SHP77 treated with DMSO at 0.1 percent for 48 hours (cell line): ENCODE measurements at regions not wholly inside any gene's neighbourhood (a gene's known extent, or its start where the extent isn't known, plus 50 kb on each side); places are given as distances from the start of the nearest gene placed in this dataset.

Experiments
- DNase-seq: peaks from one replicate; lab custom pipeline; 2025; lab: John Stamatoyannopoulos, UW

DNA sequence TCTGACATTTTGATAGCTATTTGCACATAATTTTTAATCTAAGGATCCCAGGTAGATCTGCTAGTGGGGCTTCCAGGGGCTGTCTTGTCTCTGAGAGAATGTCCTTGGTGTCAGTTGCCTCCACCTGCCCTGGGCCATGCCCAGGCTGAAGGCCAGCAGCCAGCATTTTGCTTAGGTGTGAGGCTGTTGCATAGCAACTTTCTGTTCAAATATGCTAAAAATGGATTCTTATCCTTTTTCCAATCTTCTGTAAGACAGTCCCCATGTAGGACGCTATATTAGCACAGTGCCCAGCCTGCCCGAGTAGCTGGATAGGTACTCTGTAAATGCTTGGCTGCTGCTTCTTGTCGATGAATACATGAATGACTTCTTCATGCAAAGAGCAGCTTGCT, 62.5 kb upstream of the CITED2 start:
- DNase-seq, result no peak

DNA sequence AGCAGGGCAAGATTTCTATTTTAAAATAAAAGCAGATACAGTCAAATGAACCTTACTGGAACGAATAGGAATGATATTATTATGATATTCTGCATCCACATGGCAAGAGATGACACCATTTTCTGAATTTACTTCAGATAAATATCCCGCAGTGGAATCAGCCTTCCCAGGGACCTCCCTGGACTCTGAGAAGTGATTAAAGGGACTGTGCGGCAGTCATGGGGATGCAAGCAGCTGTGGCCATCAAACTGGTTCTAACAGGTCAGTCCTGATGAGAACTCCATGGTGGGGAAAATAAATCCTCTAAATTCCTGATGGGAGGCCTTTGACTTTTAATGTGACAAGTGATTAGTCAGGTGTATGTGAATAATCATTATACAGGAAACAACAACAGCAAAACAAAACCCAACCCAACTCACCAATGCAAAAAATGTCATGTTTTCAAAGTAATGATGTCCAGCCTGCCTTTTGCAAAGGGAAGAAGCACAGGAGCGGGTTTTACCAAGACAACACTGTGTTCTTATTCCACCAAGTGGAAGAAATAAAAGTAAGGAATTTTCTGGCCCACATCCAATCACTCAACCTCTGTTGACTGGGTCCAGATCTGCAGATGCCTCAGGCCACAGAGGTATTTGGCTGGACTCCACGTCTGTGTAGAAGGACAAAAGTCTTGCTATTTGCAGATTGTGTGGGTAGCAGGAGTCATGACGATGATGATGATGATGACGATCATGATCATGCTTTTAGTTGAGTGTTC, 61.9 kb upstream of the CITED2 start:
- no peak for DNase-seq

DNA sequence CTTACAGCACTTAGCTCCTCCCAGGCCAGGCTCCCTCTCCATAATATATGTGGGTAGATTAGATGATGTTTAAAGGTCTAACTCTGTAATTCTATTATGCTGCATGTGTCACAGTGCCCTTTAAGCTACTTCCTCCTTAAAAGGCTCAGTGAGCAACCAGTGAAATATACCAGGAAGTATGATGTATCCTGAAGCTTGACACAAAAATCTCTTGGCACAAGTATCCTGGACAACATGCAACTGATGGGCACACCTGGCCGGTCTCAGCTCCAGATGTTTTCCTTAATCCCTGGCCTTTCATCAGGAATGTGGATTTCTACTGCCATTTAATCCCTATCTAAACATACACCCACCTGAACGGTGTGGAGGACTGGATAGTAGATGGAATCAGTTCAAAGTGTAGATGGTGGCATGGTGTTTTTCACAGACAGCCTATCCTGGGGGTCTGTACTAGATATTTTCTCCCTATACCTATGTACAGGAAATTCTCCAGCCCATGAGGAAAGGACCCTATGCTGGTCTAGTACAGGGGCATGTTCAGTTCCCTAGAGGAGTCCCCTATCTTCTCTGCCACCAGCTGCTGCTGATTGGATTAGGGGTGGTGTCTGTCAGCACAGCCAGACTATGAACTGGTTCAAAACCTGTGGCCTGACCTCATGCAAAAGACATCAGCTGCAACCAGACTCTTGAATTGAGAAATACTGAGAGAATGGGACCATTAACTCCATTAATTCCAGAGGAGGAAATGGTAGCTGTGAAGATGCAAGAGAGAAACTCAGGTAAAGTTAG, 59.4 kb upstream of the CITED2 start:
- no peak for DNase-seq

DNA sequence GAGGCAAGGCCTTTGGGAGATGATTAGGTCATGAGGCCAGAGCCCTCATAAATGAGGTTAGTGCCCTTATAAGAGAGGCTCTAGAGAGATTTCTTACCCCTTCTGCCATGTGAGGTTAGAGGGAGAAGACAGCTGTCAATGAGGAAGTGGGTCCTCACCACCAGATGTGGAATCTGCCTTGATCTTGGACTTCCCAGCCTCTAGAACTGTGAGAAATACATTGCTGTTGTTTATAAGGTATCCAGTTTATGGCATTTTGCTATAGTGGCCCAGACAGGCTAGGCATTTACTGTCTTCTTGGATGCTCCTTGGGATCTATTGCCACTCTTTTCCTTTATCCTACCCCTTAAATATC, 57.1 kb upstream of the CITED2 start:
- DNase-seq, result no peak

DNA sequence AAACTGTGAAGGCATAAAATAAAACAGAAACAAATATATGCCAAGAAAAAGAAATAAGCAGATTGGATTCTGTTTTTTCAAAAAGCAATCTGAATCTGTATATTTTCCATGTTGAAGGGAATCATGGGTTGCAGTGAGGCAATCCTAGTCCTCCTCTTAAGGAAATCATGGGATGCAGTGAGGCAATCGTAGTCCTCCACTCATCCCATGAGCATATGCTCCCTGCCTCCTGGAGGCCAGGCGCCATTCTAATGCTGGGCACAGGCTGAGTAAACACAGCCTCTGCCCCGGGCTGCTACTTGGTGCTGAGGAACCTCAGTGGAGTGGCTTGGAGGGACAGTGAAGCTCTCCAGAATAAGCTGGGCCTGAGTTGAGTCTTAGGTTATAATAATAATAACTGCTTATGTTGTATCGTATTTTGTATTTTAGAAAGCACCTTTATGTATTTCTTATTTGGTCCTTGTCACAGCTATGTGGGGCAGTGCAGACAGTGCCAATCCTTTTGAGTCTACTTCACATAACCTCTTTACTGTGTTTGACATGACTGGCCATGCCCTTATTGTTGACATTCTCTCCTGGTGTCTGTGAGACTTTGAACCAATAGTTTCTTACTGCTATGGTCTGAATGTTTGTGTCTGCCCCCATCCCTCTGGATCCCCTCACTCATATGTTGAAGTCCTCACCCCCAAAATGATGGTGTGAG, 56.6 kb upstream of the CITED2 start:
- no peak for DNase-seq

DNA sequence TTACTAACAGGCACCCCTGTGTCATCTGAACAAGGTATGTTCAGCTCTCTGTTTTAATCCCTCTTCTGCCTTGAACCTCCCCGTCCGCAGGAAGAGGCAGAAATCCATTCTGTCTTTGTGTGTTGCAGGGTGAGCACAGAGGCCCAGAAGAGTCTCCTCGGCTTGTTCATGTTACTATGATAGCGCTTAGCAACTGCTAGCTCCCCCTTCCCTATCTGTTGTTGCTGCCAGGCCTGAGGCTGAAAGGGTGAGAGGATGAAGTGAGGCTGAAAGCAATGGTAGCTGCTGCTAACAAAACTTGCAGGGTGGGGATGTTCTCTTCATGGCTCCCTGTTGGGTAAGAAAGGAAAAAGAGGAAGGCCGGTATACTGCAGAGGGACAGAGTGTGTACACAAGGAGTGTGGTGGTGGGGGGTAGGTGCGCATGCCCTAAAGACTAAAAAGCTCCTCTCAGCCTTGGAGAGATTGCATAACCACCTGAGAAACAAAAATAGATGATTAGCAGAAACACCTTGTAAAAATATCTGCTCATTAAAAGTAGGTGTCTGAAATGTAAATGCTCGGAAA, 55.2 kb upstream of the CITED2 start:
- no peak for DNase-seq

DNA sequence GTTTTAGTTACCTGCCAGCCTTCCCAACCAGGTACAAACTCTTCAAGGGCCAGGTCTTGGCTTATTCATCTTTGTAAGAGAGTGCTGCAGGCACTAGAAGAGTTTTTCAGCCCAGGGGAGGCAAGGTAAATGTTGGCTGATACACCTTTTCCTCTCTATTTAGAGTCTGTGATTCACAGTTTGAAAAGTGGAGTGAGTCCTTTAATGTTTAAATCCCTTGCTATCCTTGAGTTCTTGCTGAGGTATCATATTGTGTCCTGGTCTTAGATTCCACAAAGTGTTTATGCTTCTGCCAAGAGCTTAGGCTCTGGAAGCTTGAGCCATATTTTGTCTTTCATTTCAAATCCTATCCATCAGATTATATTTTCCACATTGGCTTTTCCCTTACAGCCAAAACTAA, 52.8 kb upstream of the CITED2 start:
- no peak for DNase-seq

DNA sequence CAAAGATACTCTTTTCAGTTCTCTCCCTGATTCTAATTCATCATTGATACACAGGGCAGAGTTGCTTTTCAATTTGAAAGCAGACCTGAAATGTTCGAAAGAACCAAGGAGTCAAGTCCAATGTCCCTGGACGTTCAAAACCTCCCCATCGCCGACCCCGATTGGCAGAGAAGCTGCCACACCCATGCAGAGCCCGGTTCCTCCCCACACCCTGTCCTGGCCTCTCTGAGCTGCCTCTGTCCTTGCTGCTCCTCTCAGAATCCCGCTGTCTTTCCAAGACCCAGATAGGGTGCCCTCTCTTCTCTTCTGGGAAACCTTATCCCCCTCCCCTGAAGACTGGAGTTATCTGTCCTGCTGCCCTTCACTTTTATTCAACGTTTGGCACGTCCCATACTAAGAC, 52.3 kb upstream of the CITED2 start:
- DNase-seq, result no peak

DNA sequence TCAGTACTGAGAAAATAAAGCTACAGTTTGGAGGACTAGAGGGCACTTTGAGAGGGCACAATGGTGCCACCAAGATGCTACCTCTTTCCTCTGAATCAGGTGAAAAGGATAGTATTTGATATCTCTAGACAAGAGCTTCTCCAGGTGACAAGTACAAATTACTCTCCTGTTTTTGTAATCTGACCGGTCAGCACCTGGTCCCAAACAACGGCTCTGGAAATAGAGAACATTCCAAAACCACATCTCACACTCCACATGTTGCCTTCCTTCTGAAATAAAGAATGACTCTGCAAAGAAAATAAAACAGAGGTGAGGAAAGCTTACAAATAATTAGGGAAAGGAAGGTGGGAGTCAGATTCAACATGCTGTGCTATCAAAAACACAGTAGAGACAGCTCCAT, 51.3 kb upstream of the CITED2 start:
- DNase-seq, result no peak

DNA sequence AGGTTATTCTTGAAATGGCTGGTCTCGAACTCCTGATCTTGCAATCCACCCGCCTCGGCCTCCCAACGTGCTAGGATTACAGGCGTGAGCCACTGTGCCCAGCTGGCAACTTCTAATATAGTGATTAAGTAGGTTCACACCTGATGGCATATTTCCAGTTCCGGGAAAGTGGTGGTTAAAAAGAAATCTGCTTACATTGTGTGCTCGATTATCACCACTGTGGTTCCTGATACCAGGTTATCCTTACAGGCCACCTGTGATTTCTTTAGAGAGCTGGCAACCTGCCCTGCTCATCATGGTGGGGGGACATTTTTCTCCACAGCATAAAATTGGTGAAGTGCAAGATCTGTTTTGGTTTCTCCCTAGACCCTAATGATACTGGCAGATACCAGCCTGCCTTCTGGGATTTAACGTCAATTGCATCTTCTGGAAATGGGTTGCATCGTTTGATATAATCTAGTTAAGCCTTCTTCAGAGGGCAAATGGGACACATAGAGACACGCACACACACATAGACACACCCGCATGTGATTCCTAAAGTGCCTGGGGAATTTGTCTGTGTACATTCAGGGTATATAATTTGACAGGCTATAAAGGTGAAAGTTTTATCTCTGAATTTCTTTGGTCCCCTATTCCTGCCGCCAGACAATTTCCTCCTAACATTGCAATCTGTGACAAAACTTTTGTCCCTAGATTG, 49.7 kb upstream of the CITED2 start:
- no peak for DNase-seq
